GM23248 (cell line): ENCODE measurements at regions not wholly inside any gene's neighbourhood (a gene's known extent, or its start where the extent isn't known, plus 50 kb on each side); places are given as distances from the start of the nearest gene placed in this dataset.

Experiments
- EZH2 ChIP-seq: fragments of 200-600 bp; sonication (generic); IDR thresholded peaks from 2 replicates; pipeline ENCODE4 v1.6.1; 2018; ENCODE audit warnings: antibody characterized with exemption, mild to moderate bottlenecking; ENCODE audit not compliant: insufficient read depth, poor library complexity, severe bottlenecking
- EZH2phosphoT487 ChIP-seq: fragments of 200-600 bp; sonication (generic); IDR thresholded peaks from 2 replicates; pipeline ENCODE4 v1.6.1; 2018; ENCODE audit warnings: antibody characterized with exemption, moderate library complexity, mild to moderate bottlenecking, low read depth; ENCODE audit not compliant: insufficient read depth

DNA sequence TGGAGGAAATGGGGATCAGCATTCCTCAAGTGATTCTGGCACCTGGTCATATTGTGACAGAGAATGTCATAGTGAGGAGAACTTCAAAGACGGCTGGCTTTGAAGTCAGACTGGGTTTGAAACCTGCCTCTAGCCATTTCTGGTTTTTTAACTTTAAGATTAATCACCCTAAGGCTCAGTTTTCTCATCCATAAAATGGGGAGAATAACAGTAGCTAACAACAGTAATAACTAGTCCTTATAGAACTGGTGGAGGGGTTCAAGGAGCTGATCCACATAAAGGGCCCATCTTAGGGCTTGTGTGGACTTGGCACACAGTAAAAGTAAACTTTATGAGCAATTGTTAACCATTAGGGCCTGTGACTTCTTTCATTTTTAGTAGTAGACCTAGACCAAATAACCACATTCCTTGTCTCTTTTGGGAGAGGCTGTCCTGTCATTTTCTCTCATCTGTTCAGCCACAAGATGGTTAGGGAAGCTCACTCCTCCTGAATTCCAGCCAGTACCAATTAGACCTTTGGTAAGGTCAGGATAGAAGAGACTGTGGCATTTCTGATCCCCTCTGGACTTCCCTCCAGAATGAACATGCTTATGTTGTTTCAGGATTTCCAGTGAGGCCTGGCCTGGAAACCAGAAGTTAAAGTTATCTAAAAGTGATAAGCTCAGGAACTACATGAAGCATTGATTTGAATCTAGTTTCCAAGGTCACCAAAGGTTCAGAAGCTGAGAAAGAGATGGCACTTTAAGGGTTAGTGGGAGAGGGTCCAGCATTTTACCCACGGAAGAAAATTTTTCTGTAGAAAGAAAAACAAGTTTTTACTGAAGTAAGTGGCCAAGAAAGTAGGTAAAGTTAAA, 159.3 kb upstream of the DPH6 start:
- TF ChIP-seq EZH2phosphoT487 (no peak), EZH2 (no peak)
